ENCODE measurements at regions not wholly inside any gene's neighbourhood (a gene's known extent, or its start where the extent isn't known, plus 50 kb on each side); places are given as distances from the start of the nearest gene placed in this dataset.

DNA sequence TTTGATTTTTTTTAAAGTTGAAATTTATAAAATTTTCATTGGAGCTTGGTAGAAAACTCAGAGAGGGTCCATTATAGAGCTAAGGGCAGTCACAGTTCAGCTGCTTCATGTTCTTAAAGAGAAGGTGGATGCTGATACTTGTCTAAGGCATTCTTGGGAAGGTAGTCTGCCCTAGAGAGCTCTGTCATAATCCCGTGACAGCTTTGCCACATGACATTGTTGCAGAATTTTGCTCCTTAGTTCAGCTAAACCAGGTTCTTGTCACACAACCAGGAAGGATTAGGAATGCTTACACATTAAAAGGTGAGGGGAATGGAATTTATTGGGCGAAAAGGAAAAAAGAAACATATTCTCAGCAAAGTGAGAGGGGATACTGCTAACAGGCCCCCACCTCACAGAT is 130.9 kb downstream of the GMNC start:
- no peaks in the 10 kb centered on the region for H3K4me1 ChIP-seq (ENCODE audit: control insufficient read depth in 2 of 2, insufficient read depth in 2 of 2, low read length in 2 of 2)
- Mint-ChIP-seq H3K27ac (no peak overlapping the region), H3K27me3 (no peaks in the 10 kb centered on the region), H3K4me1 (peaks cover 3% of the 10 kb centered on the region), H3K9me3 (ENCODE audit: insufficient read depth) (no peaks in the 10 kb centered on the region), H3K4me3 (no peak overlapping the region)
- intact Hi-C loops (cut with micrococcal nuclease) = no loop called here
- no peak overlapping the region for H3K4me2 ChIP-seq (replicated peaks; ENCODE audit: low read depth, low read length, poor library complexity, severe bottlenecking)
- H3K9ac ChIP-seq (ENCODE audit: low read length) = no peak overlapping the region
- WGBS (ENCODE audit: insufficient coverage) = no CpG with 5 or more reads among the region's 2 CpGs
- ChIA-PET POLR2A (no interaction called here), CTCF (no interaction called here)
- no peaks in the 10 kb centered on the region for H3K9me3 ChIP-seq (ENCODE audit: control extremely low read depth in 1 of 3, control insufficient read depth in 2 of 3, insufficient read depth in 1 of 3, low read length in 2 of 3)
- no peak for ATAC-seq (ENCODE audit: low read depth)
- no peak overlapping the region for H2AFZ ChIP-seq (ENCODE audit: insufficient read depth, low read depth, low read length, poor library complexity, severe bottlenecking)
- TF ChIP-seq EZH2 (IDR thresholded peaks at IDR 0.05; ENCODE audit: borderline replicate concordance, insufficient read depth, low read depth, low read length, poor library complexity, severe bottlenecking) (no peak), CTCF (IDR thresholded peaks at IDR 0.05) (no peak)
- H3K4me3 ChIP-seq (ENCODE audit: control extremely low read depth in 1 of 5, extremely low read depth in 1 of 5, insufficient read depth in 1 of 5, low read depth in 2 of 5, low read length in 4 of 5) = no peak overlapping the region
- no peaks in the 10 kb centered on the region for H3K79me2 ChIP-seq (ENCODE audit: control insufficient read depth, insufficient read depth, low read length)
- H3K36me3 ChIP-seq (replicated peaks in 1 of 2; ENCODE audit: control extremely low read depth in 1 of 2, control insufficient read depth in 1 of 2, extremely low read depth in 1 of 2, insufficient read depth in 2 of 2, low read length in 1 of 2) = no peaks in the 10 kb centered on the region
- H3K27me3 ChIP-seq (replicated peaks in 1 of 4; ENCODE audit: control extremely low read depth in 1 of 4, control insufficient read depth in 3 of 4, insufficient read depth in 4 of 4, low read length in 3 of 4) = no peaks in the 10 kb centered on the region
- no peak overlapping the region for H3K27ac ChIP-seq (ENCODE audit: low read length in 2 of 2)
- no peaks in the 10 kb centered on the region for H4K20me1 ChIP-seq (ENCODE audit: control insufficient read depth, insufficient read depth, low read length, poor library complexity, severe bottlenecking)
- no peak for DNase-seq

- ATAC-seq (ENCODE audit: low read depth) (no peak), DNase-seq (no peak)
- H3K79me2 ChIP-seq (ENCODE audit: control insufficient read depth, insufficient read depth, low read length) = no peaks in the 10 kb centered on the region
- H3K4me1 ChIP-seq (ENCODE audit: control insufficient read depth in 2 of 2, insufficient read depth in 2 of 2, low read length in 2 of 2) = no peaks in the 10 kb centered on the region
- H3K36me3 ChIP-seq (replicated peaks in 1 of 2; ENCODE audit: control extremely low read depth in 1 of 2, control insufficient read depth in 1 of 2, extremely low read depth in 1 of 2, insufficient read depth in 2 of 2, low read length in 1 of 2) = no peaks in the 10 kb centered on the region
- no peak overlapping the region for H3K27ac ChIP-seq (ENCODE audit: low read length in 2 of 2)
- Mint-ChIP-seq H3K9me3 (ENCODE audit: insufficient read depth) (no peaks in the 10 kb centered on the region), H3K27me3 (peaks cover 3% of the 10 kb centered on the region), H3K27ac (no peak overlapping the region), H3K4me3 (no peak overlapping the region), H3K4me1 (no peaks in the 10 kb centered on the region)
- no peak overlapping the region for H2AFZ ChIP-seq (ENCODE audit: insufficient read depth, low read depth, low read length, poor library complexity, severe bottlenecking)
- no peaks in the 10 kb centered on the region for H4K20me1 ChIP-seq (ENCODE audit: control insufficient read depth, insufficient read depth, low read length, poor library complexity, severe bottlenecking)
- no peaks in the 10 kb centered on the region for H3K9me3 ChIP-seq (ENCODE audit: control extremely low read depth in 1 of 3, control insufficient read depth in 2 of 3, insufficient read depth in 1 of 3, low read length in 2 of 3)
- TF ChIP-seq CTCF (IDR thresholded peaks at IDR 0.05) = no peak
- H3K9ac ChIP-seq (ENCODE audit: low read length) = no peak overlapping the region
- no peak overlapping the region for H3K4me3 ChIP-seq (ENCODE audit: control extremely low read depth in 1 of 5, extremely low read depth in 1 of 5, insufficient read depth in 1 of 5, low read depth in 2 of 5, low read length in 4 of 5)
- no peak overlapping the region for H3K4me2 ChIP-seq (replicated peaks; ENCODE audit: low read depth, low read length, poor library complexity, severe bottlenecking)
- ChIA-PET POLR2A (no interaction called here), CTCF (no interaction called here)
- 87% methylated on average over 5 of the region's 7 CpGs for WGBS (ENCODE audit: insufficient coverage)
- no peaks in the 10 kb centered on the region for H3K27me3 ChIP-seq (replicated peaks in 1 of 4; ENCODE audit: control extremely low read depth in 1 of 4, control insufficient read depth in 3 of 4, insufficient read depth in 4 of 4, low read length in 3 of 4)
- intact Hi-C loops (cut with micrococcal nuclease) = no loop called here
Observed at GRCh38 chr3:190728574-190729246, 133.8 kb downstream of the GMNC start.
